ENCODE measurements at regions not wholly inside any gene's neighbourhood (a gene's known extent, or its start where the extent isn't known, plus 50 kb on each side); places are given as distances from the start of the nearest gene placed in this dataset.

DNA sequence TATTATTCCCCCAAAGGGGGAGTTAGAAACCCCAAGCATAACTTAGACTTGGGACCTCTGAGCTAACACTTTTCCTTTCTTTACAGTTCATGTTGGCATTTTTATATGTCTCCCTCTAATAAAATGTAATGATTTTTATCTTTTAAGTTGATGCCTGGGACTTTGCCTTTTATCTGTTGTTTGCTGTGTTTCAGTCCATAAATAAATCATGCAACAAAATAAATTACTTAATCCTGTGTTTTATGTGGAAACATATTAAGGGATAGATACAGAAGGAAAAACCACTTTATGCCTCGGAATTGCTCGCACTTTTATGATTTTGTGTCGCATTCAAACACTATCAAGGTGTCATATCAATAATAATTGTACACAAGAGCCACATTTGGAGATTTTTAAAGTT is 93.7 kb upstream of the TBC1D5 start (continued):
- TF ChIP-seq, protein P1, sequence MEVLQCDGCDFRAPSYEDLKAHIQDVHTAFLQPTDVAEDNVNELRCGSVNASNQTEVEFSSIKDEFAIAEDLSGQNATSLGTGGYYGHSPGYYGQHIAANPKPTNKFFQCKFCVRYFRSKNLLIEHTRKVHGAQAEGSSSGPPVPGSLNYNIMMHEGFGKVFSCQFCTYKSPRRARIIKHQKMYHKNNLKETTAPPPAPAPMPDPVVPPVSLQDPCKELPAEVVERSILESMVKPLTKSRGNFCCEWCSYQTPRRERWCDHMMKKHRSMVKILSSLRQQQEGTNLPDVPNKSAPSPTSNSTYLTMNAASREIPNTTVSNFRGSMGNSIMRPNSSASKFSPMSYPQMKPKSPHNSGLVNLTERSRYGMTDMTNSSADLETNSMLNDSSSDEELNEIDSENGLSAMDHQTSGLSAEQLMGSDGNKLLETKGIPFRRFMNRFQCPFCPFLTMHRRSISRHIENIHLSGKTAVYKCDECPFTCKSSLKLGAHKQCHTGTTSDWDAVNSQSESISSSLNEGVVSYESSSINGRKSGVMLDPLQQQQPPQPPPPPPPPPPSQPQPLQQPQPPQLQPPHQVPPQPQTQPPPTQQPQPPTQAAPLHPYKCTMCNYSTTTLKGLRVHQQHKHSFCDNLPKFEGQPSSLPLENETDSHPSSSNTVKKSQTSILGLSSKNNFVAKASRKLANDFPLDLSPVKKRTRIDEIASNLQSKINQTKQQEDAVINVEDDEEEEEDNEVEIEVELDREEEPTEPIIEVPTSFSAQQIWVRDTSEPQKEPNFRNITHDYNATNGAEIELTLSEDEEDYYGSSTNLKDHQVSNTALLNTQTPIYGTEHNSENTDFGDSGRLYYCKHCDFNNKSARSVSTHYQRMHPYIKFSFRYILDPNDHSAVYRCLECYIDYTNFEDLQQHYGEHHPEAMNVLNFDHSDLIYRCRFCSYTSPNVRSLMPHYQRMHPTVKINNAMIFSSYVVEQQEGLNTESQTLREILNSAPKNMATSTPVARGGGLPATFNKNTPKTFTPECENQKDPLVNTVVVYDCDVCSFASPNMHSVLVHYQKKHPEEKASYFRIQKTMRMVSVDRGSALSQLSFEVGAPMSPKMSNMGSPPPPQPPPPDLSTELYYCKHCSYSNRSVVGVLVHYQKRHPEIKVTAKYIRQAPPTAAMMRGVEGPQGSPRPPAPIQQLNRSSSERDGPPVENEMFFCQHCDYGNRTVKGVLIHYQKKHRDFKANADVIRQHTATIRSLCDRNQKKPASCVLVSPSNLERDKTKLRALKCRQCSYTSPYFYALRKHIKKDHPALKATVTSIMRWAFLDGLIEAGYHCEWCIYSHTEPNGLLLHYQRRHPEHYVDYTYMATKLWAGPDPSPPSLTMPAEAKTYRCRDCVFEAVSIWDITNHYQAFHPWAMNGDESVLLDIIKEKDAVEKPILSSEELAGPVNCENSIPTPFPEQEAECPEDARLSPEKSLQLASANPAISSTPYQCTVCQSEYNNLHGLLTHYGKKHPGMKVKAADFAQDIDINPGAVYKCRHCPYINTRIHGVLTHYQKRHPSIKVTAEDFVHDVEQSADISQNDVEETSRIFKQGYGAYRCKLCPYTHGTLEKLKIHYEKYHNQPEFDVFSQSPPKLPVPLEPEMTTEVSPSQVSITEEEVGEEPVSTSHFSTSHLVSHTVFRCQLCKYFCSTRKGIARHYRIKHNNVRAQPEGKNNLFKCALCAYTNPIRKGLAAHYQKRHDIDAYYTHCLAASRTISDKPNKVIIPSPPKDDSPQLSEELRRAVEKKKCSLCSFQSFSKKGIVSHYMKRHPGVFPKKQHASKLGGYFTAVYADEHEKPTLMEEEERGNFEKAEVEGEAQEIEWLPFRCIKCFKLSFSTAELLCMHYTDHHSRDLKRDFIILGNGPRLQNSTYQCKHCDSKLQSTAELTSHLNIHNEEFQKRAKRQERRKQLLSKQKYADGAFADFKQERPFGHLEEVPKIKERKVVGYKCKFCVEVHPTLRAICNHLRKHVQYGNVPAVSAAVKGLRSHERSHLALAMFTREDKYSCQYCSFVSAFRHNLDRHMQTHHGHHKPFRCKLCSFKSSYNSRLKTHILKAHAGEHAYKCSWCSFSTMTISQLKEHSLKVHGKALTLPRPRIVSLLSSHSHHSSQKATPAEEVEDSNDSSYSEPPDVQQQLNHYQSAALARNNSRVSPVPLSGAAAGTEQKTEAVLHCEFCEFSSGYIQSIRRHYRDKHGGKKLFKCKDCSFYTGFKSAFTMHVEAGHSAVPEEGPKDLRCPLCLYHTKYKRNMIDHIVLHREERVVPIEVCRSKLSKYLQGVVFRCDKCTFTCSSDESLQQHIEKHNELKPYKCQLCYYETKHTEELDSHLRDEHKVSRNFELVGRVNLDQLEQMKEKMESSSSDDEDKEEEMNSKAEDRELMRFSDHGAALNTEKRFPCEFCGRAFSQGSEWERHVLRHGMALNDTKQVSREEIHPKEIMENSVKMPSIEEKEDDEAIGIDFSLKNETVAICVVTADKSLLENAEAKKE (CRISPR knock-in tag; IDR thresholded peaks at IDR 0.05): no peak
- no peak for TF ChIP-seq ZNF331 (CRISPR knock-in tag; IDR thresholded peaks at IDR 0.05; ENCODE audit: low read depth)
- TF ChIP-seq STAT1 (IDR thresholded peaks at IDR 0.05; ENCODE audit: unreplicated experiment): no peak

DNA sequence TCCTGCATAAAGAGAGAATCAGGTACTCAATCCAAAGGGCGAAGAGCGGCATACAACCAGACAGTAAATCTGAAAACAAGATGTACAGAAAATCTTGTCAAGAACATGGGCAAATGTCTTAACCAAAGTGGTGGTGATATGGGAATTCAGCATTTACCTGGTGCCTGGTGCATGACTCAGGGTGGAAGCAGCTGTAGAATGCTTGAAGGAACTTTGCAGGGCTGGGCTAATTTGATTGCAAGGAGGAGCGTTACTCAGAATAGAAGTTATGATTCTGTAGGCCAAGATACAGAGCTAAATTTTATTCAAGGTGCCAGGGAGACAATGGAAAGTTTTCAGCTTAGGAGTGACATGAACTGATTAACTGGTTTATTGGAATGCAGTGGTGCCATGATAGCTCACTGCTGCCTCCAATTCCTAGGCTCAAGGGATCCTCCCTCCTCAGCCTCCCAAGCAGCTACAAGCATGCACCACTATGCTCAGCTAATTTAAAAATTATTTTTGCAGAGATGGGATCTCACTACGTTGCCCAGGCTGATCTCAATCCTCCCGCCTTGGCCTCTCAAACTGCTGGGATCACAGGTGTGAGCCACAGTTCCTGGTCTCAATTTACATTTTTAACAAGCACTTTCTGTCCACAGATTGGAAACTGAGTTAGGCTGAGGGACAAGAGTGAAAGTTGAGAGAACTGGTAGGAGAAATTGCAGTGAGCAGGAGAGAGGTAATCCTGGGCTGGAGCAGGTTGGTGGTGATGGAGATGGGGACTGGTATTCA is 91.5 kb upstream of the TBC1D5 start:
- no peaks in the 10 kb centered on the region for H3K79me2 ChIP-seq (replicated peaks; ENCODE audit: insufficient read depth)
- no peaks in the 10 kb centered on the region; the same call in 1 of the 2 replicates for H3K4me1 ChIP-seq (ENCODE audit: insufficient read depth)
- H2AFZ ChIP-seq: no peak overlapping the region
- H3K4me3 ChIP-seq: no peak overlapping the region
- H3K4me1 Mint-ChIP-seq: peaks cover 8% of the 10 kb centered on the region; the same call in 2 of the 3 replicates
- no peak overlapping the region for H3K27ac ChIP-seq (ENCODE audit: low read depth)
- H3K9me3 Mint-ChIP-seq: no peaks in the 10 kb centered on the region
- H3K9me2 ChIP-seq (ENCODE audit: insufficient read depth): no peaks in the 10 kb centered on the region
- no peaks in the 10 kb centered on the region for H3K27me3 ChIP-seq (ENCODE audit: insufficient read depth)
- no peaks in the 10 kb centered on the region for H3K36me3 ChIP-seq (ENCODE audit: insufficient read depth)
- no peak overlapping the region for H3K4me2 ChIP-seq
- H3K4me3 Mint-ChIP-seq: no peak overlapping the region
- ATAC-seq: no peak
- DNase-seq (ENCODE audit: low spot score): no peak
- H3F3A ChIP-seq (replicated peaks; ENCODE audit: low read depth): no peaks in the 10 kb centered on the region
- no peak overlapping the region for H3K27ac Mint-ChIP-seq
- H3K27me3 Mint-ChIP-seq (ENCODE audit: insufficient read depth, low read depth, poor library complexity): no peaks in the 10 kb centered on the region
- no peaks in the 10 kb centered on the region for H4K20me1 ChIP-seq (replicated peaks; ENCODE audit: insufficient read depth)
- no peaks in the 10 kb centered on the region for H3K36me3 Mint-ChIP-seq (ENCODE audit: low read depth)
- TF ChIP-seq, protein P1 (CRISPR knock-in tag; IDR thresholded peaks at IDR 0.05): no peak
- TF ChIP-seq EZH2 (IDR thresholded peaks at IDR 0.05; ENCODE audit: low read depth, unreplicated experiment) (no peak), EZH2phosphoT487 (IDR thresholded peaks at IDR 0.05; ENCODE audit: unreplicated experiment) (no peak), ZNF114 (CRISPR knock-in tag; IDR thresholded peaks at IDR 0.05) (no peak)
- TF ChIP-seq, protein P2, sequence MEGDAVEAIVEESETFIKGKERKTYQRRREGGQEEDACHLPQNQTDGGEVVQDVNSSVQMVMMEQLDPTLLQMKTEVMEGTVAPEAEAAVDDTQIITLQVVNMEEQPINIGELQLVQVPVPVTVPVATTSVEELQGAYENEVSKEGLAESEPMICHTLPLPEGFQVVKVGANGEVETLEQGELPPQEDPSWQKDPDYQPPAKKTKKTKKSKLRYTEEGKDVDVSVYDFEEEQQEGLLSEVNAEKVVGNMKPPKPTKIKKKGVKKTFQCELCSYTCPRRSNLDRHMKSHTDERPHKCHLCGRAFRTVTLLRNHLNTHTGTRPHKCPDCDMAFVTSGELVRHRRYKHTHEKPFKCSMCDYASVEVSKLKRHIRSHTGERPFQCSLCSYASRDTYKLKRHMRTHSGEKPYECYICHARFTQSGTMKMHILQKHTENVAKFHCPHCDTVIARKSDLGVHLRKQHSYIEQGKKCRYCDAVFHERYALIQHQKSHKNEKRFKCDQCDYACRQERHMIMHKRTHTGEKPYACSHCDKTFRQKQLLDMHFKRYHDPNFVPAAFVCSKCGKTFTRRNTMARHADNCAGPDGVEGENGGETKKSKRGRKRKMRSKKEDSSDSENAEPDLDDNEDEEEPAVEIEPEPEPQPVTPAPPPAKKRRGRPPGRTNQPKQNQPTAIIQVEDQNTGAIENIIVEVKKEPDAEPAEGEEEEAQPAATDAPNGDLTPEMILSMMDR (conservative IDR thresholded peaks at IDR 0.05; ENCODE audit: low read depth in 2 of 2): no peak
